A204.1 (cell line): ENCODE measurements at regions not wholly inside any gene's neighbourhood (a gene's known extent, or its start where the extent isn't known, plus 50 kb on each side); places are given as distances from the start of the nearest gene placed in this dataset.

Experiments used
- FAIRE-seq: peaks from 2 replicates; lab custom pipeline; 2012; peaks lifted over from hg19 to GRCh38; lab: Jason Lieb, UNC

DNA sequence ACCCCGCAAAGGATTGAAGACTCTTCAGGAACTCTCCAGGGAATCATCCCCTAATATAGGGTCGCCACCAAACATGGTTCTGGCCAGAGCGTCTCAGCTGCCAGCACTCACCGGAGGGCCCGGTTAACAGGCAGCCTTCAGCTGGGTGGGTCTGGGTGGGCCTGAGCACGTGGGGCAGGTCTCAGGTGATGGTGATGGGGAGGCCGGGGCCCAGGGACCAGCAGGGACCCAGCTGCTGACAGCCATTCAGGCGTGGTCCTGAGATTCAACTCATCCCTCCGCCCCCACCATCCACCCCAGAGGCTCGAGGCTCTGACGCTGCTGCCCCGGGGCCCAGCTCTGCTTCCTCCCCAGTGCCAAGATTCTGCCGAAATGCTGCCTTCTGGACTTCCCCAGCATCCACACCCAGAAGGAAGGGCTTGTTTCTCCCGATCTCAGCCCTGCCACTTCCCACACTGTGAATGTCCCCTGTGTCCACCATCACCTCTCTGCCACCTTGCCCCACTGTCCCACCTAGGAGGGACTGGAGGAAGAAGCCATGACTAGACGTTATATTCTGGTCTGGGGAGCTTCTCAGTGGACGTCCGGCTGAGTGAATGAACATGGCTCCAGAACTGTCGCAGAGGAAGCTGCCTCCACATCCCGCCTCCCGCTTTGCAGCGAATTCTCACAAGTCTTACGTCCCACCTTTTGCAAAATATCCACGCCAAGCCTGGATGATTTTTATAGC lies 294.2 kb upstream of the SALL3 start:
- no peak for FAIRE-seq

DNA sequence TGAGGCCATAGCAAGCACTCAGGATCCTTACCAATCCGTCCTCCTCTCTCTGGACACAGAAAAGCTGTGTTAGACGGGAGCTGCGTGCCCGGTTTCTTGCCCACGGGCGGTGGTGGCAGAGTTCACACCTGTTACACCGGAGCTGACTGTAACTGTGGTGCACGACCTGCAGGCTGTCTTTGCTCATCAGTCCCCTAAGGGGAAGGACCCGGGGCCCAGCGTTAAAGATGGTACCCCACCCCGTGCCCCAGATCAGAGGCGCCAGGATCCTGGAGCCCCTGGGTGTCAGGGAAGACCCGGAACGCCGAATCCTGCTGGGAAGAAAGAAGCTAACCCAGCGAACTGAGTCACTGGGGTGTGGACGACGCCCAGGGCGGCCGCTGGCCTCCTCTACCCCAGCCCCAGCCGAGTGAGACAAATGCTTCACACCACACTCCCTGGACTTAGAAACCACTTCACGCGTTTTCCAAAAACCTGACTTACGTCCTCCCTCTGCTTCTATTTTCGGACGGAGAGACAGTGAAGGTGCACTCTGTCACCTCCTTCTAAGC lies 293.6 kb upstream of the SALL3 start:
- FAIRE-seq = no peak

DNA sequence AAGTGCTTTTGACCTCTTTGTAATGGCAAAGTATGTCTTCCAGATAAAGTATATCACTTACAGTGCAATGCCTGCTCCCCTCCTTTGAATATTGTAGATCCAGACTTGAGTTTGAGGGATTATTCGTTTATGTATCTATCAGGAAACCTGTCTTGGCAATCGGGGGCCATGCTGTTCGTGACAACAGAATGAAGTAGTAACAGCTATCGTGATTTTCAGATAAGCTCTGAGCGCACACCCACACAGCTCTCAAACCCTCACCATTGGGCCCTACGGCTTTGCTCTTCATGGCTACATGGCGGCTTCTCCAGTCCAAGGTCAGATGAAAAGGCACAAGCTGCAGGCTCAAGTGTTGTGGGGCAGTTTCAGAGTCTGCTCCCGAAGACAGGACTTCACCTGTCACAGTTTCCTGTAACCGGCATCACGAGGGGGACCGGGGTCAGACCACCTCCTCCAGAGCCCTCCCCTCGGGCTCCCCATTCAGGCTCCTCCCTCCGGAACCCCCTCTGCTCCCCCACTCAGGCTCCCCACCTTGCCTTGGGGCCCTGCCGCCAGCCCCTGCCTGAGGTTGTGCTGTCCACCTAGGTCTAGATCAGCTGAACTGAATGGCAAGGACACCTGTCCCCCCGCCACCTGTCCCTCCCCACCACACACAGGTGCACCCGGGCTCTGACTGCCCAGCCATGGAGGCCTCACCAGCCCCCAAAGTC lies 292.5 kb upstream of the SALL3 start:
- no peak for FAIRE-seq

DNA sequence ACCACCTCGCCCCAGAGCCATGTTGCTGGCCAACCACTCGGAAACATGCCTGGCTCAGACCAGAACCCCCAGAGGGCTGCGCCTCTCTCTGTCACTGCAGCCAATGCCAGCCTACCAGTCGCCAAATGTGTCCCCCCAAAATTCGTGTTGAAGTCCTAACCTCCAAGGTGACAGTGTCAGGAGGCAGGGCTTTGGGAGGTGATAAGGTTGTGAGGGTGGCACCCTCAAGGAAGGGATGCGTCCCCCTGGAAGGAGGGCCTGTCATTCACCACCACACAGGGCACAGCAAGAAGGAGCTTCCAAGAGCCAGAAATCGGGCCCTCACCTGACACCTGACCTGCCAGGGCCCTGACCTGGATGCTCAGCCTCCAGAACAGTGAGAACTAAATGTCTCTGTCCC lies 291.9 kb upstream of the SALL3 start:
- no peak for FAIRE-seq

DNA sequence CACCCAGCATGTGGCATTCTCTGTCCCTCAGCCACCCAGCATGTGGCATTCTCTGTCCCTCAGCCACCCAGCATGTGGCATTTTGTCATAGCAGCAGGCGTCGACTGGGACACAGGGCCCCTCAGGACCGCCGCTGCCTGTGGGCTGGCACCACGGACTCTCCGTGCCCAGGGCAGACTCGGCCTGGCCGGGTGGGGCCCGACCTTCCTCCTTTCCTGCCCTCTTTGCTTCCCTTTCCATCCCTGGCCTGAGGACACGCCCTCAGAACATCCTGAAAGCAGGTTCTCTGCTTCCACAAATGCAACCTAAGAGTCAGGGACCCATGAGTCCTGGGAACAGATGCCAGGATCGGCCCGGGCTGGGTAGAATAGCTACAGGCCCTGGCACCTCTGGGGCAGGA lies 291.4 kb upstream of the SALL3 start:
- FAIRE-seq = no peak

DNA sequence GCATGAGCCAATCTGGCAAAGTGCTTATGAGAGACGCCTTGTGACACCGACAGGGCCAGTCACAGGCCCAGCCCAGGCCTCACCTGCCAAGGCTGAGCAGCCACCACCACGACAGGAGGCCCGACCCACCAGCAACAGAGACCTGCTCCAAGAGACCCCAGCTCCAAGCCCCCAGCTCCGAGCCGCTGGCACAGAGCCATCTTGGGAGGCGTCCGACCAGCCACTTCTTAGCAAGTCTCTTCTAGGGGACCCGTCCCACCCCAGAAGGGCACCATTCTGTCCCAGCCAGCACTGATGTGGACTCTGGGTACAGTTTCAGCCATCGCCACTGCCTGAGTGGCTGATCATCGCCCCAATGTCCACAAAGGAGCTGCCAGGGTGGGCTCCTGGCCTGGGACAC lies 290.7 kb upstream of the SALL3 start:
- no peak for FAIRE-seq

DNA sequence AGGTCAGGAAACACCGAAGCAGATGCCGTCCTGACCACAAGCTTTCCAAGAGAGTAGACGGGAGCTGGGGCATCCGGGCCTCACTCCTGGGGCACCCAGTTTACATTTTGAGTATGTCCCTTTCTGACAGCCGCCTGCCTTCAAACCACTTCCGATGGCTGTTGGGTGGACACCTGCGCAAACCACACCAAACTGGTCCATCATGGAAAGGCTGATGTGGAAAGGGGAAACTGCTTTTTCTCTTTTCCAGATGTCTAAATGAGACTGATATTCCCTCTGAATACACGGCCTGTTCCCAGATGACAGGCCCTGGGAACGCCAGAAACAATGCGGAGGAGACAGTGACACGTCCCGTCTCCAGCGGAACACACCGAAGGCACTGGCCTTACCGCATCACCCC lies 290.0 kb upstream of the SALL3 start:
- FAIRE-seq = no peak

DNA sequence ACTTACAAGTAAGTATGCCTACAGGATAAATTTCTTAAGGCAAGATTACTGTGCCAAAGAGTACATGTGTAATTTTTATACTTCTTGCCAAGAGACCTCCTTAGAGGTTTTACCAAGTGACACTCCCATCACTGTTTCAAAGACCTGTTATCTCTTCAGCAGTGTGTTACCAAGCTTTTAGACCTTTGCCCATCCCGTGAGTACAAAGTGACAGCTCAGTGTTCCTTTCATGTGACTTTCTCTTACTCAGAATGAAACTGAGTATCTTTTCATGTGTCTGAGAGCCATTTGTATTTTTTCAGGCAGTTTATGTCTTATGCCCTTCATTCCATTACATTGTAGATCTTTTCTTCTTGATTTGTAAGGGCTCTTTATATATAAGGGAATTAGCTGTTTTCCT lies 287.5 kb upstream of the SALL3 start:
- no peak for FAIRE-seq

DNA sequence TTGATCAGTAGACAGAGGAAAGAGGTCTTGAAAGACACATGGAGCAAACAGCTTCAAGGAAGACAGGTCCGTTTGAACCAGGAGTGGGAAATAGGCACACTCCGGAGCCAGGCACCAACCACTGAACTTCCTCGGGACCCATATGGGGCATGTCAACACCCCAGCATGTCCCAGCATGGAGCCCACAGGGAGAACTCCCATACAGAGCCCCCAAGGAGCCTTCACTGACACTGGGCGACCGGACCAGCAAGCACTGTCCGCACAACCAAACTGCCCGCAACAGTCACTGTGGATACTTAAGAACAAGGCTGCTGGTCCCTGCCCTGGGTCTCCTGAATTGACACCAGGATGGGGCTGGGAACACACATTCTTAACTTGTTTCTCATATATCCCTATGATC lies 286.2 kb upstream of the SALL3 start:
- FAIRE-seq = no peak

DNA sequence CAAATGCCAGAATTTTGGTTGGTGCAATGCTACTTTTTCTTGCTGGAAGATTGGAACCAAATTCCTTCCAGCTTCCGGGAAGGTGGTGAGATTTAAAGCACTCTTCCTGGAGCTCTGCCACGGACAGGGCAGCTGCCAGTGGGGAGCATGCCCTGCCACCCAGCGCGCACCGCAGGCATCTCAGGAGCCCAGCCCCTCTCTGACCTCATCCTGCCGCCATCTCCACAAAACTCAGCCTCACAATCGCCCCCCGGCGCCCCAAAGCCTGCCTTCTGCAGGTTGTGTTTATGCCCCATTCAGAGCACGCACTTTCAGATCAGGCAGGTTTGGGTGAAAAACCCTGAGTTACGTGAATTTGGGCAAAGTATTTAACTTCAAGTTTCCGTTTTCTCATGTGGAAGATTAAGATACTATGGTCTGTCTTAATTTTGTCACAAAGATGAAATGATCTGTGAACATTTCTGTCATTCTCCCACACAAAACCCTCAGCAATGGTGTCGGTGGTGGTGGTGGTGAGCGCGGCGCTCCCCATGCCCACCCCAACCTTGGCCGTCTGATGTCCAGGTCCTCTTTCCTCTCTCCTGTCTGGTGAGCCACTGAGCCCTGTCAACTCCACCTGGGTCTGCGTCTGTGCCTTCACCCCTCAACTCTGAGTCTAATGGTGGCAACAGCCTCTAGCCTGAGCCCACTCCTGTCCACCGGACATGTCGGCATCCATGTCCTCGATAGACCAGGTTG lies 282.8 kb upstream of the SALL3 start:
- no peak for FAIRE-seq

DNA sequence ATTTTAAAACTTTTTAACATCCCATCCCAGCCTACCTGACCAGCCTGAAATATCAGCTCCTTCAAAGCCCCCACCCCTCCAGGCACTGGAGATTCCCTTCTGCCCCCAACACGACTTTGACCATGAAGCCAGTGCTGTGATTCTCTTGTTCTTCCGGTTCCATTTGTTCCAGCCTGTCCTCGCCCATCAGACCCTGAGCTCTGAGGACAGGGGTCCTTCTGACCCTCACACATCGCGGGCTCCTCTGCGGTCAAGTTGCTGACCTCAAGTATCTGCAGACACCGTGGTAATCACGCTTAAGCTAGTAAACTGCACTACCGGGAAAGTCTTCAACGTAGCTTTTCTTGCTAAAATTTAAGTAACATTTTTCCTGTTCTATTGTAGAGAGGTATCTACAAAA lies 282.2 kb upstream of the SALL3 start:
- no peak for FAIRE-seq

DNA sequence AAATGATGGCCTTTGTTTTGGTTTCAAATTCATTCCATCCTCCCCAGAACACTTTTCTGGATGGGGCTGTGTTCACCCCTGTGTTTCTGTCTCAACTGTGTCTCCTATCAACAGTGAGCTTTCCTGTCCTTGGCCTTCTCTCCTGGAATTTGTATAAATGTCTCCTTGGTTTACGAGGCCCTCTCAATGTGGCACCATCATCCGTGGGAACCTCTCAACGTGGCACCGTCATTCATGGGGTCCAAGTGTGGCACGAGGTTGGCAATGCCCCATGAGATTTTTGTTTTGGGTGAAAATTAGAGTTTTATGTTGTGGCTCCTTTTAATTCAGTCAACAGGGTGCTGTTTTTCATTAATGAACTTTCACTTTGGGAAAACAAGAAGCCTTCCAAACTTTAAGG lies 280.7 kb upstream of the SALL3 start:
- no peak for FAIRE-seq

DNA sequence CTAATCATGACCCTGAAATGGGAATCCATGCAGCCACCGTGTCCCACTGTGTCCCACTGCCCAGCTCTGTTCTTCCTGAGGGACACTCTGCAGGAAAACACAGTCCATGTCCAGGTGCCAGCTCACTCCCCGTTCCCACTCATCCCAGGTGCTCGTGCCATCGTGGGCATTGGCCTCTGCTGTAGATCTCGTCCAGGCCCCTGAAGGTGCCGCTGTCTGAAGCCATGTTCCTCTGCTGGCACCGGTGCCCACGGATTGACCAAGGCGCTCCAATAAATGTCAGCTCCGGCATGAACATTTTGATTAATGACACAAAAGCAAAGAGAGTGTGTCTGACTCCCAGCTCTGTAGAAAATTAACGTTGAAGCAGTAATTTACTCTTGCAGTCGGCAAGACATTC lies 280.1 kb upstream of the SALL3 start:
- no peak for FAIRE-seq

DNA sequence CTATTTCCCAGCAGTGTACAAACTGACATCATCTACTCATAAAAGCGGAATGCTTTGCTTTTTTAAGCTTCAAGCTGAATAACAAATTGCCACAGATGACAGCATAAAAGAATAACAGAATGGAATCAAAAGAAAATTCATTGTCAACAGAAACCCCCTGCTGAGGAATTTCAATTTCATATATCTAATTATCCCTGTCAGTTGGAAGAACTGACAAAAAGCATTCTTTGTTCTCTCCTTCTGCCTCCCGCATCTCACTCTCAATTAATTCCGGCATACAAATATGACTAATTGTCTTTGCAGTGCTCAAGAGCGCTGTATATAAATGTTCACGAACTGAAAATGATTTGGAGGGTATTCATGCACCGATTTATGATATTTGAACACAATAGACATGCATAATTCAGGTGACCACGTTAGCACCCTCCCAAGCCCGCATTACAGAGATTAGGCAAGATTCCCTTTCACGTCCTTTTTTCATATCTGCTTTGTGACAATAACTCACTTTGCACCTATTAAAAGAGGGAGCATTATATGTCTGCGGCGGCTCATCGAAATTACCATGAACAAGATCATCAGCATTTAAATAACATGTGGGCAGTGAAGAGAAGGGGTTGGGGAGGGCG lies 277.7 kb upstream of the SALL3 start:
- no peak for FAIRE-seq

DNA sequence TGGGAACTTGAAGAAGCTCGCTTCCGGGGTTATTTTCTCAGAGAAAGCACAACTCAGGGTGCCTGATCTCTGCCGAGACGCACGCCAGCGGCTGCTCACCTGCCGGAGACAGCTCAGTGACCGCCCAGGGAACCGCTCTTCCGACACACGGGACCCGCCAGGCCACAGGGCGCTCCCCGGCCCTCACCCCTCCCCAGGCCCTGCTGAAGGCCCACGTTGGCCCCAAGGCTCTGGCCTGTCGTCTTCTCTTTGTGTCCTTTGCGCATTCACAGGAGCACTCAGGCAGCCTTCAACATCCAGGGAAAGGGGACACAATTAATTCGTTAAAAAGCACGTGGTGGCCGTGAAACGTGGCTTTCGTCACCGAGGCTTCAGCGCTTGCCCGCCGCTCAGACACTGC lies 276.3 kb upstream of the SALL3 start:
- FAIRE-seq = no peak

DNA sequence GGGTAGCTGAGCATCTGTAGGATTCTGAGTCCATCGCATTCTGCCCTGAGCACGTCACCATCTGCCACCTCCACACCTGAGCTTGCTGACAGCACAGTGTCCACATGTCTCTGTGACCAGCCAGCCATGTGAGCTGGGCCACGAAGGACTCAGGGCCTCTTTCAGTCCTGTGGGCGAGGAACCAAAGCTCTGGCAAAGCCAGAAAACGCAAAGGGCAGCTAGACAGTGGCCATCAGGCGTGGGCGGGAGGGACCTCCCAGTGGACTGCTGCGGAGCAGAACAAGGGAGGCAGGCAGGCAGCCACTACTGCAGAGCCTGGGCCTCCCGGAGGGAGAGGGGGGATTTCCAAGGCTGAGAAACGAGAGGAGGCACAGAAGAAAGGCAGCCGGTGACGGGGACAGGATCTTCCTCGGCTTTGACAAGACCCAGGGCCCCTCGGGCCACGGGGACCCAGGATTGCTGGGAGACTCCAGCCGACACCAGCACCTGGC lies 274.6 kb upstream of the SALL3 start:
- no peak for FAIRE-seq

DNA sequence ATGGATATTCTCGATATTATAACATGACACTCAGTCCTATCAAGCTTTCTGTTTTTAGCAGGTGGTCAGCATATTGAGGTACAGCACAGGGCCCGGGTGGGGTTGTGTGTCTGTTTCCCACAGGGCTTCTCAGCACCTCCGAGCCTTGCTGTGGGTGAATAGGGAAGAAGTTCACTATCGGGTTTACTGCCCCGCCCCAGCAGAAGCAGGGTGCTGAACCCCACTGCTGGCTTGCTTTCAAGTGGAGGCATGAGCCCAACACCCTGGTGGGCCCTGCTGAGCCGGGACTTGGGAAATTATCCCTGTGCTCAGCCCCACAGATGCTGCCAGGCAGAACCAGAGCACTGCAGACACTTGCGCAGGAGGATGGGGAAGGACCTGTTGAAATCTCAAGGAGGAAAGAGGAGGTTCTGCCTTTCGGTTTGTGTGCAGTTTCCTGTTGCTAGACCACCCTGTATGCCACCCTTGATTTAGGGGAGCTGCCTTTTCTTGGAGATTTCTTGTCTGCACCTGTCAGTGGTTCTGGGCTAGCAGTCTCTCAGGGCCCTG lies 270.3 kb upstream of the SALL3 start:
- no peak for FAIRE-seq

DNA sequence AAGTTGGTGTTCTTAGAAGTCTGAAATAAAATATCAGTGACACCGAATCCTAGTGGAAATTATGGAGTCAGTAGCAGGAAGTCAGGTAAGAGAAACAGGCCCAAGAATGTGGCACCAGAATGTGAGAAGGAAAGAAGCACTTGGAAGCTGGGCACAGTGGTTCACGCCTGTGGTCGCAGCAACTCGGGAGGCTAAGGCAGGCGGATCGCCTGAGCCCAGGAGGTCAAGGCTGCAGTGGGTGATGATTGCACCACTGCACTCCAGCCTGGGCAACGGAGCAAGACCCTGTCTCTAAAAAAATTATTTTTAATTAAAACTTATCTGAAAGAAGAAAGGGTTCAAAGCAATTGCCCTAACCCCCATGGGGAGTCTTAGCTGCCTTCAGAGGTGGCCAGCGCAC lies 268.3 kb upstream of the SALL3 start:
- no peak for FAIRE-seq

DNA sequence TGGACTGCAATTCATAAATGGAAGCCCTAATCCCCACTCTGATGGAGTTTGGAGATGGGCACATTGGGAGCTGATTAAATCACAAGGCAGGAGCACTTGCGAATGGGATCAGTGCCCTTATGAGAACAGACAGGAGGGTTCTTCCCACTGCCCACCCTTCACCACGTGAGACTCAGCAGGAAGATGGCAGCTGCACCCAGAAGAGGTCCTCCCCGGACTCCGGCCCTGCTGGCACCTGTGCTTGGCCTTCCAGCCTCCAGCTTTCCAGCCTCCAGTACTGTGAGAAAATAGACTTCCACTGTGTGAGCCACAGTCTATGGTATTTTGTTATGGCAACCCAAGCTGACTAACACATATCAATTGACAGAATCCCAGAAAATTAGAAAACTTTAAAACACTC lies 267.6 kb upstream of the SALL3 start:
- no peak for FAIRE-seq

DNA sequence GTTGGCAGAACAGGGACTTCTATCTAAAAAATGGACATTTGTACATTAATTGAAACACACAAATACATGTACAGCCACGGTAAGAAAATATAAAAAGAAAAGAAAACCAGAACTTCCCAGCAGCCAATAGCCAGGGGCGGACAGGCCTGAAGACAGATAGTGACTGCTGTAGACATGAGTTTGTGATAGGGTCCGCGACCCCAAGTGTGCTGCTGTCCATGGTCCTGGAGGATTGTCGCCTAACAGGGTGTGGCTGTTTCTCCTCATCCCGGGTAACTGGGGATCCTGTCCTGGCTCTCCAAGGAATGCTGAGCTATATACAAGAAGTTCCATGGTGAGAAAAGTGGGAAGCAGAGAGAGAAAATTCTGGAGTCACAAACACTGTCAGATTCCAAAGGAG lies 266.5 kb upstream of the SALL3 start:
- no peak for FAIRE-seq

DNA sequence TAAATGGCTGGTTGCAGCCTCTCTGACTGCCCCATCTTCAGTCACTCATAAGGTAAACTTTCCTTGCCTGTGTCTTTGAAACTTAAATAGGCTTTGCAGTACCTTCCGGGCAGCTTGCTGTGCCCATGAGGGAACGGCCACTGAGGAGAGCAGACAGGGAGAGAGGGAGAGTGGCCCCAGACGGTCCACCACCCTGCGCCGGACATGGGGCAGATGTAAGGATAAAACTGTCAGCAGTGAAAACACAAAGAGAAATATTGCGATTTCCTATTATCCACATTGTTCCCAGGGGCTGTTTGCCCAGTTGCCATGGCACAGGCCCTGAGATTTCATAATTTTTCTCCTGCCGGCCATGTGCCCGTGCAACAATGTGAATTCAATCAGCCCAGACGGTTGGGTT lies 265.9 kb upstream of the SALL3 start:
- FAIRE-seq = no peak

DNA sequence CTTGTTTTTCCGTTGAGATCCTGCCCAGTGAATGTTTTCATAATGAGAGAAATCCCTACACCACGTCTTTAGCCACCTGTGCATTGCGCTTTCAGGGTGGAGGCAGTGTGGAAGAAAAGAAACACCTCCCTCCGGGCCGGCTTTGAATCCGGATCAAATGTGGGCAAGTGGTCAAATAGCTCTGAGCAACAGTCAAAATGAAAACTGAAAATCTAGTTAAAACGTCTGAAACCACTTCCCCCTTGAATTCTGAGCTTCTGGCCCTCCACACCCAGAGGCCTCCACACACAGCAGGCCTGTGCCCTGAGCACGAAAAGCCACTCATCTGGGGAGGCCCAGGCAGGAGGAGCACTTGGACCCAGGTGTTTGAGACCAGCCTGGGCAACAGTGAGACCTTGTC lies 263.6 kb upstream of the SALL3 start:
- FAIRE-seq = no peak
